Activated T-helper 17 cell treated with anti-CD3 and anti-CD28 coated beads, Interleukin-2, amount 50 U/mL, for 72 hours (primary cell): ENCODE measurements at regions not wholly inside any gene's neighbourhood (a gene's known extent, or its start where the extent isn't known, plus 50 kb on each side); places are given as distances from the start of the nearest gene placed in this dataset.

Experiments used
- ATAC-seq: fragments of 150-1000 bp; cut with Tn5 transposase; replicated peaks from 2 replicates; pipeline ENCODE4 v1.10.0; 2021; ENCODE audit warnings: mild to moderate bottlenecking, moderate library complexity
- H3K27ac Mint-ChIP-seq: one replicate; pipeline ENCODE4 v1.8.0; 2022; ENCODE audit warnings: mixed read lengths
- H3K27me3 Mint-ChIP-seq: one replicate; pipeline ENCODE4 v1.8.0; 2022; ENCODE audit warnings: mixed read lengths
- H3K36me3 Mint-ChIP-seq: one replicate; pipeline ENCODE4 v1.8.0; 2022; ENCODE audit warnings: low read depth, mild to moderate bottlenecking, mixed read lengths
- H3K4me1 Mint-ChIP-seq: one replicate; pipeline ENCODE4 v1.8.0; 2022; ENCODE audit warnings: mixed read lengths
- H3K4me3 Mint-ChIP-seq: one replicate; pipeline ENCODE4 v1.8.0; 2022; ENCODE audit warnings: mild to moderate bottlenecking, mixed read lengths
- H3K9me3 Mint-ChIP-seq: one replicate; pipeline ENCODE4 v1.8.0; 2022; ENCODE audit warnings: mixed read lengths

GRCh38 chr12:108462686-108463085, 52.4 kb upstream of the FICD start:
- no peak for ATAC-seq
- Mint-ChIP-seq H3K27me3 (peaks cover 51% of the 10 kb centered on the region), H3K4me1 (no peaks in the 10 kb centered on the region), H3K36me3 (no peaks in the 10 kb centered on the region), H3K4me3 (no peak overlapping the region), H3K9me3 (no peaks in the 10 kb centered on the region), H3K27ac (no peak overlapping the region)

- no peak overlapping the region for H3K27ac Mint-ChIP-seq
- no peaks in the 10 kb centered on the region for H3K4me1 Mint-ChIP-seq
- ATAC-seq, result no peak
- H3K27me3 Mint-ChIP-seq, result peaks cover 38% of the 10 kb centered on the region
- no peak overlapping the region for H3K4me3 Mint-ChIP-seq
- no peaks in the 10 kb centered on the region for H3K9me3 Mint-ChIP-seq
- no peaks in the 10 kb centered on the region for H3K36me3 Mint-ChIP-seq
These were observed 53.9 kb upstream of the FICD start for GRCh38 chr12:108461058-108461660.

DNA sequence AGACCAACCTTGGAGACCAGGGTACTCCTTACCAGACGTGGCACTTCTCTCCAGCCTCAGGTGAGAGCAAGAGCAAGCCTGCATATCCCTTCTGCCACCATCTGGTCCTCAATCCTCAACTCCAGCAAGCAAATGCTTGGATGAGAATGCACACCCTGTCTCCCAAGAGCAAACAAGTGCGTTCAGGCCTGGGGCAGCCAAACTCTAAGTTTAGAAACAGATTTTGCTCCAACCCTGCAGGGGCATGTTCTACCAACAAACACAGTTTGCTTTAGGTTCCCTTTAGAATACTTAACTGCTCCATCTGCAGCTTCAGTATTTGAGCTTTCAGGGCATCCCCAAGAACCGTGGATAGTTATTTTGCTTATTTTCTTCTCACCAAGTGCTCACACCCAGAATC, 55.9 kb upstream of the FICD start:
- Mint-ChIP-seq H3K27me3 (peaks cover 34% of the 10 kb centered on the region), H3K9me3 (no peaks in the 10 kb centered on the region), H3K36me3 (no peaks in the 10 kb centered on the region), H3K4me1 (no peaks in the 10 kb centered on the region), H3K4me3 (no peak overlapping the region), H3K27ac (no peak overlapping the region)
- no peak for ATAC-seq

GRCh38 chr12:108457734-108458361, 57.2 kb upstream of the FICD start:
- Mint-ChIP-seq H3K4me3 (no peak overlapping the region), H3K27me3 (peaks cover 28% of the 10 kb centered on the region), H3K9me3 (no peaks in the 10 kb centered on the region), H3K4me1 (no peaks in the 10 kb centered on the region), H3K36me3 (no peaks in the 10 kb centered on the region), H3K27ac (no peak overlapping the region)
- no peak for ATAC-seq

- H3K4me1 Mint-ChIP-seq, result no peaks in the 10 kb centered on the region
- H3K27ac Mint-ChIP-seq, result no peak overlapping the region
- ATAC-seq, result no peak
- peaks cover 25% of the 10 kb centered on the region for H3K27me3 Mint-ChIP-seq
- no peaks in the 10 kb centered on the region for H3K36me3 Mint-ChIP-seq
- no peak overlapping the region for H3K4me3 Mint-ChIP-seq
- no peaks in the 10 kb centered on the region for H3K9me3 Mint-ChIP-seq
These were observed 57.9 kb upstream of the FICD start for GRCh38 chr12:108457006-108457733.

DNA sequence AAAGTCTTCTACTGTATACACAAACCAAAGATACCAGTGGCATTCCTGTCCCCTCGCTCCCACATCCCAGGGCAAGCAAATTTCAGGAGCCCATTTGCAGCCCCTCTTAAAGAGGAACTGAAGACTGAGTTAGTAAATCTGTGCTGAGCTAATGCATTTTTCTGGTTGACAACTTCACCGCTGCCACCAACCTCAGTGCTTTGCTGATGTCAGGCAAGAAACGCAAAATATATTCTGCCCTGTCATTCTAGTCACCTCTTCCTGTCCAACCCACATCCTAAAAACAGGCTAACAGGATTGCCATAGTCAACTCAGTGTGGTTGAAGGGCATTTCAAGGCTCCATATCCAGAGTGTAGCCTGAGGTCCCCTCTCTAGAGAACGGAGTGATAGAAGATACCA, 59.4 kb upstream of the FICD start:
- no peak overlapping the region for H3K4me3 Mint-ChIP-seq
- H3K27me3 Mint-ChIP-seq, result peaks cover 26% of the 10 kb centered on the region
- no peaks in the 10 kb centered on the region for H3K9me3 Mint-ChIP-seq
- H3K4me1 Mint-ChIP-seq, result no peaks in the 10 kb centered on the region
- ATAC-seq, result no peak
- H3K27ac Mint-ChIP-seq, result no peak overlapping the region
- no peaks in the 10 kb centered on the region for H3K36me3 Mint-ChIP-seq

- no peaks in the 10 kb centered on the region for H3K36me3 Mint-ChIP-seq
- H3K27me3 Mint-ChIP-seq, result peaks cover 26% of the 10 kb centered on the region
- H3K4me1 Mint-ChIP-seq, result no peaks in the 10 kb centered on the region
- ATAC-seq, result no peak
- no peaks in the 10 kb centered on the region for H3K9me3 Mint-ChIP-seq
- no peak overlapping the region for H3K4me3 Mint-ChIP-seq
- no peak overlapping the region for H3K27ac Mint-ChIP-seq
These were observed 60.4 kb upstream of the FICD start for GRCh38 chr12:108454539-108455139.

DNA sequence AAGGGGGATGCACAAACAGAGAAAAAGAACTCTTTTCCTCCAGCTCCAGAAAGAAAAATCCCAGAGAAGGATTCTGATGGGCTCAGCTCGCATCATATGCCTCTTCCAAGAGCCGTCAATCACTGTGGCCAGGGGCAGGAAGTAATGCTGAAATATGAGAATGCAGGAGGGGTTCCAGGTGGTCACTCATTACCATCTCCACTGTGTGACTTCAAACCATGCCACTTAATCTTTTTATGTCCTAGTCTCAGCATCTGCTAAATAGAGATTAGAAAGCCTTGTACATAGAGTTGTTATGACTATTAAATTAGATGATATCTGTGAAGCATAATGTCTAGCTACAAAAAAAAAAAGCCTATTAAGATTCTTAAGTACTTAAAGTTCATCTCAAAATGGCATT, 65.6 kb upstream of the FICD start:
- H3K4me1 Mint-ChIP-seq, result no peaks in the 10 kb centered on the region
- no peak for ATAC-seq
- H3K4me3 Mint-ChIP-seq, result no peak overlapping the region
- no peaks in the 10 kb centered on the region for H3K9me3 Mint-ChIP-seq
- H3K27ac Mint-ChIP-seq, result no peak overlapping the region
- H3K27me3 Mint-ChIP-seq, result peaks cover 40% of the 10 kb centered on the region
- H3K36me3 Mint-ChIP-seq, result no peaks in the 10 kb centered on the region

DNA sequence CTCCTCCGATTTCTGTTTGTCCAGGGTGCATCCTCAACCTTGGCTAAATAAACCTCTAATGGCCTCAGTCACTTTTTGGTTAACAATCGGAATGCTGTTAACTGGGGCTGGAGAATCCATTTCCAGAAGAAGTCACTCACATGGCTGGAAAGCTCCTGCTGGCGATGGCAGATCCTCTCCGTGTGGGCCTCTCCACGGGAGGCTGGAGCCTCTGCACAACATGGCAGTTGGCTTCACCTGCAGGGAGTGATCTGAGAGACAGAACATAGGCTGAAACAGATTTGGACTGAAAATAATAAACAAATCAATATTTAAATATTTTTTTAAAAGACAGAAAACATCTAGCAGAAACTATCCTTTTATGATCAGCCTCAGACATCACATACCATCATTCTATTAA, 66.8 kb upstream of the FICD start:
- no peak overlapping the region for H3K27ac Mint-ChIP-seq
- no peak overlapping the region for H3K4me3 Mint-ChIP-seq
- H3K4me1 Mint-ChIP-seq, result no peaks in the 10 kb centered on the region
- no peaks in the 10 kb centered on the region for H3K36me3 Mint-ChIP-seq
- peaks cover 40% of the 10 kb centered on the region for H3K27me3 Mint-ChIP-seq
- no peak for ATAC-seq
- H3K9me3 Mint-ChIP-seq, result no peaks in the 10 kb centered on the region

- Mint-ChIP-seq H3K27me3 (peaks cover 40% of the 10 kb centered on the region), H3K9me3 (no peaks in the 10 kb centered on the region), H3K4me1 (no peaks in the 10 kb centered on the region), H3K36me3 (no peaks in the 10 kb centered on the region), H3K4me3 (no peak overlapping the region), H3K27ac (no peak overlapping the region)
- no peak for ATAC-seq
These were observed 67.8 kb upstream of the FICD start for GRCh38 chr12:108447168-108447832.

GRCh38 chr12:108446766-108447165, 68.3 kb upstream of the FICD start:
- no peak overlapping the region for H3K27ac Mint-ChIP-seq
- no peak overlapping the region for H3K4me3 Mint-ChIP-seq
- no peak for ATAC-seq
- no peaks in the 10 kb centered on the region for H3K4me1 Mint-ChIP-seq
- H3K9me3 Mint-ChIP-seq, result no peaks in the 10 kb centered on the region
- H3K27me3 Mint-ChIP-seq, result peaks cover 39% of the 10 kb centered on the region
- no peaks in the 10 kb centered on the region for H3K36me3 Mint-ChIP-seq

DNA sequence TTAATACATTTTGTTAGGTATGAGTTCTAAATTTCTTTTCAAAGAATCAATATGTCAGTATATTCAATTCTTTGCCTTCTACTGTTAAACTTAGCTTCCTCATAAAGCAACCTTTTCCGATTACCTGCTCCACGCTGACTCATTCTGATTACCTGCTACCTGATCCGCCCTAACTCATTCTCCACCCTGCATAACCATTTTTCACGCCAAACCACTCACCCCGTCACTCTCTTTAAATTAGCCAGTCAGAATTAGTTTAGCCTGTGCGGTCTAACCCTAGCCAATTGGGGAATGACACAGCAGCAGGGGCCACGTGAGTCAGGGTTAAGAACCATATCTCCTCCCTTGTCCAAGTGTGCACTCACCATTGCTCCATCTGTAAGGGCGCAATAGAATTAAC, 72.2 kb upstream of the FICD start:
- Mint-ChIP-seq H3K27me3 (peaks cover 39% of the 10 kb centered on the region), H3K4me3 (no peak overlapping the region), H3K9me3 (no peaks in the 10 kb centered on the region), H3K36me3 (no peaks in the 10 kb centered on the region), H3K27ac (no peak overlapping the region), H3K4me1 (no peaks in the 10 kb centered on the region)
- no peak for ATAC-seq

DNA sequence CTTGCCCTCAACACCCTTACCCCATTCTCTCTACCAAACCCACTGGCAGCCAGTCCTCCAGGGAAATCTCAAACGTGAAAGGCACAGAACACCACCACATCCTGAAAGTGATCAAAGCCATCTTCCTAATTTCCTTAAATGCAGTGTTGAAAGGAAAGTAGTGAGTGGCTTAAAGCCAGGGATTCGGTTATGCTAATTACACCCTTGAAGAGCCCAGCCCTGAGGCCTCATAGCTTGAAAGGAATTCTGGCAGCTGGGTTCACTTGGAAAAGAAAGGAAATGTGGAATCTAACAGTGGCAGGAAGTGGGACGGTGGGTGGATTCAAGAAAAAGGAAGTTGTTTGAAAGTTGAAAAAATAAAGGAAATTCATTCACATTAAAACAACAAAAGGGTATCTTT, 73.0 kb upstream of the FICD start:
- H3K9me3 Mint-ChIP-seq, result no peaks in the 10 kb centered on the region

DNA sequence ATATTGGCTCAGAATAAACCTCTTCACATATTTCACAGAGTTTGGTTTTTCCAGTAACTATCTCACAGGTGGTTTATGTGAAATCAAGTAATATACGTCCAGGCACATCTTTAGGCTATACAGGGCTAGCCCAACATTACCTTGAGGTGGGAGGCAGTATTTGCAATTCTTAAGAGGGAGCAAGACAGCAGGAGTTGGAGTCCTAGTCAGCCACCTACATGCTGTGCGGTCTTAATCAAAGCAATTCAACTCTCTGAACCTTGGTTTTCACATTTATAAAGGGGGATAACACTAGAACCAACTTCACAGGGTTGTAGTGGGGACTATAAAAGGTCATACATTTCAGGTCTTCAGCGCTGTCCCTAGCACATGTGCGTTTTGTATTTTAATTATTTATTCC, 73.5 kb upstream of the FICD start:
- Mint-ChIP-seq H3K9me3 (no peaks in the 10 kb centered on the region), H3K27ac (no peak overlapping the region), H3K4me1 (no peaks in the 10 kb centered on the region), H3K36me3 (no peaks in the 10 kb centered on the region), H3K4me3 (no peak overlapping the region), H3K27me3 (peaks cover 32% of the 10 kb centered on the region)
- no peak for ATAC-seq

More for the DNA sequence above, 73.0 kb upstream of the FICD start:
- no peak for ATAC-seq
- Mint-ChIP-seq H3K4me3 (no peak overlapping the region), H3K27ac (no peak overlapping the region), H3K4me1 (no peaks in the 10 kb centered on the region), H3K36me3 (no peaks in the 10 kb centered on the region), H3K27me3 (peaks cover 37% of the 10 kb centered on the region)
